GM21619 (cell line): ENCODE measurements at regions not wholly inside any gene's neighbourhood (a gene's known extent, or its start where the extent isn't known, plus 50 kb on each side); places are given as distances from the start of the nearest gene placed in this dataset.
"Not testable (repeated sequence)": the region's sequence is repeated elsewhere in the genome, so short reads cannot be mapped to it uniquely, and the experiment has no call there.

Experiments
- ATAC-seq: cut with Tn5 transposase; IDR thresholded peaks from one replicate; pipeline ENCODE4 v1.9.1; 2021; ENCODE audit not compliant: unreplicated experiment

DNA sequence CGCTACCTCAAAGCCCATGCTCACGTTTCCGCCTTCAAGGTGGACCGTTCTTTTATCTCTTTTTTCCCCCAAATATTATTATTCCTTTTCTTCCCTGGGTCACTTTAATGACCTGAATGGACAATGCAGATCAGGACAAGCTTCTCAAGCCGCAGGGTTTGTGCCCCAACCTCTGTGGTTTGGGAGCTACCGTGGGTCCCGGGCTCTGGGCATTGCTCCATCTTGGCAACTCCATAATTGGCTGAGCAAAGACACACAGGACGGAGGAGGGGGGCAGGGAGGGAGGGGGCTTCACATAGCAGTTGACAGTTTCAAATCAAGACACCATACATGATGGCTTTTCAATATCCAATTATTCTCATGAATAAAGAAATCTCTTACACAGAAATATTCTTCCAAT lies 308.1 kb upstream of the FZD8 start:
- ATAC-seq = no peak

DNA sequence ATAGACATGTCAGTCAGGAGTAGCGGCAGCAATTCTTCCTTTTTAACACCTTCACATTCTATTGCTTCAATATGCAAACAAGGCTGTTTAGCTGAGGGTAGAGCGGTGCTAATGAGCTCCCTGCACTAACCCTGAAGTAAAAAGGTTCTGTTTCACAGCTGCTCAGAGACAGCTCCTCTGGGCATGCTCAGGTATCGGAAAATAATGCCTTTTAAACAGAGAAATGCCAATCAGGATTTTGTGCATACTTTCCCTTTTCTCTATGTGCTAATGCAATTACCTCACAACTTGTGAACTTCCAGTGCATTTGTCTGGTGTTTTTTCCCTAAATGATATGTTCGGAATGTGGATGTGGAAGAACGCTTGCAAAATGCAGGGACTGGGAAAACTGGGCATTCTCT lies 307.7 kb upstream of the FZD8 start:
- ATAC-seq = no peak

DNA sequence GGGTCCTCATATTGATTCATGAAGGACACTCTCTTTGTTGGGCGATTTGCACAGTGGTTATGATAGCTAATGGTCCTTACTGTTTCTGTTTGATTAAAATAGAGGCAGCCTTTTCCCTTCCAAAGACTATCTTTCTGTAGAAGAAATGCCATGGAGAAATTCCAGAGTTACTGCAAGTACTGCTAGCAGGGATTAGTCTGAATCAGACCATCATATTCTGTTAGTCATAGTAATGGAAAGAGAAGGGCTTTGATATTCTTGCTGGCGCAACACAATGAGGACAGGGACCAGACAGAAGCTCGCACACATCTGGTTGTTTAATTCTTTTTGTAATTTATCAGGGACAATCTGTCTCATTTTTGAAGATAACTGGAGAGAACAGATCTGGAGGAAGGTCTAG lies 304.5 kb upstream of the FZD8 start:
- ATAC-seq = no peak

DNA sequence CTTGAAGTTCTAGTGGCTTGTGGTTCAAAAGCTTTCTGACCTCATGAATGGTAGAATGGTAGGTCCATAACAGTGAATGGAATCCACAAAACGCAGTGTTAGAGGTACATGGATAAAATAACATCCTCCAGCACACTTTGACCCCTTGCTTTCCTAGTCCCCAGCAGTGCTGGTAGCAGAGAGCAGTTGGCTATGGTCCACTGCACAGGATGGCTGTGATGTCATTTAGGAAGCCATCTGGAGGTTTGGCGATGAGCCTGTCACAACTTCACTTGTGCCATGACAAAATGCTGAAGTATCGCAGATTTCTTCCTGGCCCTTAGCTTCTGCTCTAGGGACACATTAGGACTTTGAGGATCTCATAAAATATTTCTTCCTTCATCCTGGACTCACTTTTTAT lies 300.0 kb upstream of the FZD8 start:
- no peak for ATAC-seq

DNA sequence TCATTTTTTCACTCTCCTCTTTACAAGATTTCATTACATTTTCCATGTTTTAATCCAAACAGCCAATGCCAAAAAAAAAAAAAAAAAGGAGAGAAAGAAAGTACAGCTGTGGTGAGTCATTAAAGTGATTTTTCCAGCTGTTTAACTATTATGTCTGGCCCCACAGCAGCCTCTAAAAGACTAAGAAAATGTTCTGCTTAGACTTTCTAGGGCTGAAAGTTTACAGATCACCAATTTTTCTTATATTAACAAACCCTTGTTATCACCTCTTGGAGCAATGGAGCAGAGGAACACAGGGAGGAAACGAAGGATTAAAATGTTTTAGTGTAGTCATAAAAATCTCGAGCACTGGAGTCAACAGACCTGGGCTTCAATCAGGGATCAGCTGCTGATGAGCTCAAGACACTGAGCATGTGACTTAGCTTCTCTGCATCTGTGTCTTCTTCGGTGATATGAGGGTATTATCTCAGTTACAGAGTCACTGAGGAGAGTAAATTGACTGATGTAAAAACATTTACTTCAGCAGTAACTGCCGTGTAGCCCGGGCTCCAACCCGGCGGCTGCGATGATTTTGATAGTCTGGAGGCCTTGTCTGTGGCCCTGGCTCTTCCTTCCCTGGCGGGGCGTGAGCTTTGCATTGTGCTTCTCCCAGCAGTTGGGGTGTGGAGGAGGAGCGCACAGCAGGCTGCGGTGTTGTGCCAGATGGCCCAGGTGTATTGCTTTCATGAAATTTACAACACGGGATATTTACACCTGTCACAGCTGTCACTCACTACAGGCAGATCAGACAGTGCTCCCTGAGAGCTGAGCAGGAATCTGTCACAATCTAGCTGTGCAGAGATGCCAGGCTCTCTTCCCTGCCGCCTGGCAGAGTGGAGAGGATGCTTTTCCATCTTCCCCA lies 298.3 kb upstream of the FZD8 start:
- no peak for ATAC-seq

DNA sequence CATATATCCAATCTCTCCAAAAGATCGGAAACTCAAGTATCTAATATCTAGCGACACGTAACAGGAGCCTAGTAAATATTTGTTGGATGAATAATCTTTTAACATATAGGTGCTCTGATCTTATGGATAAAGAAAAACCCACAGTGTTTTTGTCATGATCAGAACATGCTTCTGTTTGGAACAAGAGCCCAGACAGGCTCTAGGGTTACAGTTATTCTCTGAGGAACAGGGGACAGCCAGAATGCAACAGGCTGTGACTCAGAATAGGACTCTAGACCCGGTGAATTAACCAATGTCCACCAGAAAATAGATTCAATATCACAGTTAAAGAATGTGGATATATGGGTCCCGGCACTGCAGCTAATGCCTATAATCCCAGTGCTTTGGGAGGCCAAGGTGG lies 296.1 kb upstream of the FZD8 start:
- ATAC-seq = no peak

DNA sequence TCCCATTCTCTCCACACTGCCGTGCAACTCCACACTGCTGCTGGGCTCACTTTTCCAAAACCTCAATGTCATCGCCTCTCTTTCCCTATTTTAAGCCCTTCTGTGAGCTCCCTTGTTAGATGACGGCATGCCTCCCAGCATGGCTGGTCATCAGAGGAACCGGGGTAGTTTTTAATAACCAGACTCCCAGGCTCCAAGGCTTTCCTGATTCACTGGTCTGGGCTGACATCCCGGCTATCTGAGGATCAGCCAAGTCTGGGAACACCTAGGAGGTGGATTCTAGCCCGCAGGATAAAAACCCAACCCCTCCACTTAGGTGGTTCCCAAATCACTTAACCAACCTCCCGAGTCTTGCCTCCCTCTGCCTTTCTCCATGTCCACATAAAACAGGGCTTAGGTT lies 295.4 kb upstream of the FZD8 start:
- ATAC-seq = no peak

DNA sequence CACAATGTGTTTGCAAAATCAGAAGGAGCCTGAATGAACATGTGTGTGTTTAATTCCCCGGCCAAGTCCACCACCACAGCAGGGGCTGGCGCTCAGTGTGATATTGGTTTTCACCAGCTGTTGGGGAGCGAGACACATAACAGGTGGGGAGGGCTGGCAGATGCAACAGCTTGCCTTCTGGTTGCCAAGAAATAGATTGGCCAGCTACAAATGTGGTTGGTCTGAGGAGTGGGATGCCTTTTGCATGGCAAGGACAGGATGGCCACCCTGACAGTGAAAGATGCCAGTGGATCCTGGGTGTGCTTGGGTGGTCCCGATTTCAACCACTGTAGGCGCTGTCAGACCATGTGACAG lies 292.5 kb upstream of the FZD8 start:
- ATAC-seq = no peak

DNA sequence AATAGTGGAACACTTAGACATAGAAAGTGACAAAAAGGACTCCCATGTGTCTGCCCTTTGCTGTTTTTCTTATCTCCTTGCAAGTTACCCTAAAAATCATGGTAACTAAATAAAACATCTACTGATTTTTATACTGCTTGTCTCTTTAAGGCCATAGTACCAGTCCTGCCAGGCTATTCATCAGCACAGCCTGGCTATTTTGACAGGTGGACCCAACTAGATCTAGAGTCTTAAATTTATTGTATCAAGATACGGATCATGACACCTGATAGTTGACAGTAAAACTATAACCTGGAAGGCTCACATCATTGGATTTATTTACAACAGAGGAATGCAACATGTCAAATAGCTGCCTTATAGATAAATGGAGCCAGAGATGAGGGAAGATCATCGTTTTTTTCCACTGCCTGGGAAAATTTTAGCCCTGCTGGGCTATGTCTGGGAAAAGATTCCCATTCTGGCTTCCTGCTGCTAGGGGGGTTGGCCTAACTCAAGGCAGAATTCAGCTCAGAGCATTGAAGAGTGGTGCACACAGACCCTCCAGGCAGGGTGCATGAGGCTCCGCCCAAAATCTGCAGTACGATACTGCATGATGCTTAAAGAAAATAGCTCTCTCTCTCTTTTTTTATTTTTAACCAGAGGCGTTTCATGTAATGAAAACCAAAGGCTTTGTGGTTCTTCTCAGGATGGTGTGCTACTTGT lies 292.0 kb upstream of the FZD8 start:
- no peak for ATAC-seq

DNA sequence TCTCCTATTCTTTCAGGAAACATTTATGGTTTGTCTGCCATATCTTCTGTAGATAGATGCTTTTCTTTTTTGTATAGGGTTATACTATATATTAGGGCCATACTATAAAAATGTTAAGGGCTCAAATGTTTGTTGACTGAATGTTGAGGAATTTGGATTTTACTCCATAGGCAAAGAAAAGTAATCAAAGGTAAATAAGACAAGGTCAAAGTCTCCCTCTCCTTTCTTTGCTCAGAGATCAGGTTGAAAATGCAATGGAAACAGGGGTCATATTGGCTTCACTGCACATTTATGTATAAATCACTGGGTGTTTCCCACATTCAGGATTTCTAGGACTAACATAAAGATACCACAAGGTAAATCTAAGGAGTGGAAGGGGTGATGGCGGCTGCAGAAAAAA lies 291.4 kb upstream of the FZD8 start:
- ATAC-seq = no peak

DNA sequence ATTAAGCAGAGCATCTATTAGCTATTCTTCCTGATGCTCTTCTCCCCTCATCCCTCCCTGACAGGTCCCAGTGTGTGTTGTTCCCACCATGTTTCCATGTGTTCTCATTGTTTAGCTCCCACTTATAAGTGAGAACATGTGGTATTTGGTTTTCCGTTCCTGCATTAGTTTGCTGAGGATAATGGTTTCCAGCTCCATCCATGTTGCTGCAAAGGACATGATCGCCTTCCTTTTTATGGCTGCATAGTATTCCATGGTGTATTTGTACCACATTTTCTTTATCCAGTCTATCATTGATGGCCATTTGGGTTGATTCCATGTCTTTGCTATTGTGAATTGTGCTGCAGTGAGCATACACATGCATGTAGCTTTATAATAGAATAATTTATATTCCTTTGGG lies 287.9 kb upstream of the FZD8 start:
- ATAC-seq = not testable (repeated sequence)

DNA sequence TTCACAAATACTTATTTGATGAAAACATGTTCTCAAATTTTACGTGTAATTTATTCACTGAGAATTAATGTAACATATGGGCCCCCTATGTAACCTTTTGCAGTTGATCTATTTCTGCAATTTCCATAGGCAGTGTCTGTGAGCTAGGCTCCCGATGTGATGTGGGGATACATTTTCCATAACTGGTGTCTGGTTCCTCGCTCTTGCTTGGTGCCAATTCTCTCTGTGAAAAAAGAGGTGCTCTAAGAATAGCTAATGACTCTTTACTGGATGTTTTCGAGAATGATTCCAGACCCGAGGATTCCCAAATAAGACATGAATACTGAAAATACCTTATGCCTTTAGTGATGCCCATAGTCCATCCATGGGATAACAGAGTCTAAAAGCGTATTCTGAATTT lies 286.7 kb upstream of the FZD8 start:
- ATAC-seq = no peak

DNA sequence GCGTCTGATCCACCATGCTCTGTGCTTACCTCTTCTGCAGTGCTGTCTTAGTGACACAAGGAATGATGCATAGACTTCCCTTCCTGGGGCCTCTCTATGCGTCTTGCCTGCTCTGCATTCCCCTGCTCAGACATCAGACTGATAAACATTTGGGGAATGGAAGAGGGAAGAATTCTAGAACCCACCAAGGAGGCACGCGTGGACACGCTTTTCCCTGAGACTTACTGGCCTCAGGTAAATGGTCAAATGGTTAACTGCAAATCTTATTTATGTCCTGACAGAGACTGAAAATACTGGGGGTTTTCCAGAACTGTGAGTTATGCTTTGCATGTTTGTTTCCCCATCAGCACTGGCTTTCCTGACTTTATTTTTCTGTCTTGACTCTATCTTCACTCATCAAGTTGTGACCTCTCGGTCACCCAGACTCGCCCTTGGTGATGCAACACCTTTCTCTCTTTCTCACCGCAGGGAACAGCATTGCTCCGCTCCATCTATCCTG lies 285.9 kb upstream of the FZD8 start:
- no peak for ATAC-seq

DNA sequence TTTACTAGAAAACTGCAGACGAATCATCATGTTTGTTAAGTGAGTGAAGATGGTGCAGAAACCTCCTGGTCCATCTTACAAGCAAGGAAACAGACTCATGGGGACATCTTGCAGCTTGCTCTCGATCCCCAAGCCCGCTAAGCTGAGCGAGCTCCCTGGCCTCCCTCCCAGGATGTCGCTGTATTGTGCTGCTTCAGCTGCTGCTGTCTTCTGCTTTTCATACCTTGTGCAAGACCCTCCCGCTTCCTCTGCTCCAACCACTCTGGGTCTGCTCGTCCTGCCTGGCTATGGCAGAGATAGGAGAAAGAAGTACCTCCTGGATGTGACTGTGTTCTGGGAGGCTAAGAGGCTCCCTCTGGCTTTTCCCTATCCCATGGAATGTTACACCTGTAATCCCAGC lies 285.2 kb upstream of the FZD8 start:
- no peak for ATAC-seq

DNA sequence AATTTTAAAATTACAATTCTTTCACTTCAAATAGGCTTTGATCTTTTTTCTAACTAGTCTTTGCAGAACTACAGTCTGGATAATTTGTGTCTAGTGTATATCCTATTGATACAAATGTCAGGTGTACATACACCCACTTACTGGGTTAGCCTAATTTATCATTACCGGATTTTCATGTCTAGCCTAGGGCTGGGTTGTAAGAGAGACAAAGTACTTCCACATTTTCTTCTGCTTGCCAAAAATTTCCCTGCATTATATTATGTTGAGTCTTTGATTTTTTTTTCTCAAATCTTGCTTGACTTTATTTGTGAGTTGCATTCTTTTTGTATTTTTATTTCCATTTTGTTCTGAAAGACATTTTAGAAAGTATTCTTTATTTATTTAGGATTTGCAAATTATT lies 284.8 kb upstream of the FZD8 start:
- ATAC-seq = no peak

DNA sequence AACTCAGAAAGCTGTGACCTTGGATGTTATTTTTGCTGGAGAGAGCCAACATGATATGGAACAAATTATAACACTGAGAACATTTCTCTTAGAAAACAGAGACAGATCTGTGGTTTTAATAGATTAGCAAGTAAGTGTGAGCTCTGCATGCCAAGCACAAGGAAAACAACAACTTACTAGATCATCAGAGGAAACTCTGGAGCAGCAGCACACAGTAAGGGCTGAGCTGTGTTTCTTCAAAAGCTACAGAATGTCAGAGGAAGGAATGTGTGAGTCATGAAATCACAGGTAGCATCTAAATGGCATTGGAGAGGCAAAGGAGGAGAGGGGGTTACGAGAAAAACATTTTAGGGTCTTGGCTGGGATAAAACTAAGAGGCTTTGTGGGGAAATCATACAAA lies 283.4 kb upstream of the FZD8 start:
- ATAC-seq = no peak

DNA sequence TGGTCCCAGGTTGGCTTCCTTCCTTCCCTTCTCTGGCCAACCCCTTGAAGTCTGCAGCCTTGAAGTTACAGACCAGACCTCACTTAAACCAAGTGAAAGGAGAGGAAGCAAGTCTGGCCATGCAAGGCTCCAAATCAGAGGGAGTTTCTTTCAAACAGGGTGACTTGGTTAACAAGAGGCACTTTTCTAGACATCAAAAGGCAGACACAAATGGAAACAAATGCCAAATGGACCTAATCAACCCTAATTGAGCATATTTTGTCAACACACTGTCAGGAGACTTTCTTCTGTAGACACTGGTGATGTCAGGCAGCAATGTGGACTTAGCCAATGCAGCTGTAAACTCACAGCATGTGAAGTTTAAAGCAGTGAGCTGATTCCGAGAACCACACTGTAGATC lies 282.7 kb upstream of the FZD8 start:
- no peak for ATAC-seq

DNA sequence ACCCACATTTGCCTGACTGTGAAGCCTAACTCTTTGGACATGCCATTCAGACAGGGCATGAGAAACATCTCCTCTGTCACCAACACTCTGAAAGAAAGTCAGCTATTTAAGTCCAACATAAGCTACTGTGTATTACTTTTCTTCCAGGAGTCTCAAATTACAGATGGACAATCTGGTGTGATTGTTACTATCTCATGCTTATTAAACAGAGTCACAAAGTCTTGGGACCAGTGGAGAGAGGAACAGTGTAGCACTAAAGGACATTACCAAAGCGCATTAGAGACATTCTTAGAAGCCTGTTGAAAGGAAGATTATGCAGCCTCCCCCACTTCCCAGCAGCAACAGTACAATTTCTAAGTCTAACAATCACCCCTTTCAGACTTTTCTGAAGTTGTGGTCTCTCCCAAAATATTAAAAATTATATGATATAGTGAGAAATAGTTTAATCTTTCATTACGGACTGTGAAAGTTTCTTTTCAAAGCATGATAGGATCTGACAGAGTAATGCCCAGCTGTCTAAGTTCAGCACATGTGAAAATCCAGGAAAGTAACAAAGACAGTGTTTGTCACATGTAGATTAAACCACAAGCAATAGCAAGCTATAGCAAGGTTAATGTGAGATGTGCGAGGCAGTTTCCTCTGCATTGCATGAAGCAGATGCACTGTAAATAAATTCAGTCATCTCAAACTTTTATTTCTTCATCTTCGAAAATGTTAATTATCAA lies 280.9 kb upstream of the FZD8 start:
- no peak for ATAC-seq

DNA sequence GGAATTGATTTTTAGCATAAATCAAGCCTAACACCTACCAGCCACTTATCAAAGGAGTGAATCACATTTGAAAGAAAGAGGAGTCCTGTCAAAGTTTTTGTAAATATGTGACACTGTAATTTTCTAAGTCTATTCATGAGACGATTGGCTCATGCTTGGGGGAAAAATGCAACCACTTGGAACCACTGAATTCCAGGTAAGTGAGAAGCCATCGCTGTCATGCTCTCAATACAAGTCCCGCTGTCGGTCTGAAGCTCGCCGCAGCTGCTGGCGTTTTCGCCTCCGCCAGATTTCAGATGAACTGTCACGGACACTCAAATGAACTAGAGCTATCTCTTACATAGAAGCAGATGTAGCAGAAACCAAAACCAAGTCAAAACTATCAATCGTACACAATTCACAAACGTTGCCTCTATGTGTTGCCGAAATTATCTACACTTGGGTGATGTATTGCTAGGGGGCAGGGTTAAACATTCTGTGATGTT lies 279.8 kb upstream of the FZD8 start:
- ATAC-seq = no peak

DNA sequence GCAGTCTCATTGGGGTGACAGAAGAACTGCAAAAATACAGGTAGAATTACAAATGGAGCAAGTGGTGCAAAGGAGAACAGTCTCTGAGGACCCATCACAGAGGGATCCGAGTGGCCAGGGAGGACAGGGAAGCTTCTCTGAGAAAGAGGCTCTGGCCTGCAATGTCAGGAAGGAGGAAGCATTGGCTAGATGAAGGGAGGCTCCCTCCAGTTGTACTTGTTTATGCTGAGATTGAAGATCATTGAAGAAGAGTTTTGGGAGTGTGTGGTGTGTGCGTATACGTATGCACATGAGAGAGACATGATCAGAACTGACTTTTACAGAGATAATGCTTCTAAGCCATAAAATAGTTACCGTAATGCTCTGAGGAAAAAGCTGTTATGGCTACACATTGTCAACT lies 274.7 kb upstream of the FZD8 start:
- no peak for ATAC-seq

DNA sequence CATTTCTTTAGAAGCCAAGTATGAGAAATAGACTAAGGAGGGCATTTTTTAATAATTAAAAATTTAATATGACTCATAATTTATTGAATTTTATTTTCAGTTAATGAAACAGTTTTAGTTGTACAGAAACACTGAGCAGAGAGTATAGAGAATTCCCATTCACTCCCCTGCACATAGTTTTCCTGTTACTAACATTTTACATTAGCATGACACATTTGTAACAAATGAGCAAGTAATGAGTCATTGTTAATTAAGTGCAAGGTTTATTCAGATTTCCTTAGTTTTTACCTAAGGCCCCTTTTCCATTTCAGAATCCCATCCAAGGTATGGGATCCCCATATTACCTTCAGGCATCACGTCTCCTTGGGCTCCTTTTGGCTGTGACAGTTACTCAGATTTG lies 271.5 kb upstream of the FZD8 start:
- no peak for ATAC-seq
